LNCAP (cell line): ENCODE measurements at regions not wholly inside any gene's neighbourhood (a gene's known extent, or its start where the extent isn't known, plus 50 kb on each side); places are given as distances from the start of the nearest gene placed in this dataset.

Experiments
- TF ChIP-seq, protein P1 (sequence below): fragments of 450-650 bp; IDR thresholded peaks from 2 replicates; pipeline ENCODE4 v1.5.1; 2017; ENCODE audit warnings: mild to moderate bottlenecking

DNA sequence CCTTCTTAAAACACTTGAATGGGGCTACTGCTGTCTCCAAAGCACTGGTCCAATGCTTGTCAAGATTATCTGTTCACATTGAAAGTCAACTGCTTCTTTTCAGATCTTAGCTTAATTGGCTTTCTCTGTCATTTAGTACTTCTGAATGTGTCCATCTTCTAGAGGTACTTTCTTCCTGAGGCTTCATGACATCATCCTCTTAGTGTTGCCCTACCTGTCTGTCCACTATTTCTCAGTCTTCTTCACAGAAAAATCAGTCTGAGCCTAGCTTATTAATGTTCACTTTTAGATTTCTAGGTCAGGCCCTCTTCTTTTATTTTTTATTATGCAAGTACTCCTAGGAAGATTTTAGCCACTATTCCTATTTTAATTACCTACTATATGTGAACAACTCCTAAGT is 899.9 kb downstream of the DTWD2 start:
- TF ChIP-seq, protein P1, sequence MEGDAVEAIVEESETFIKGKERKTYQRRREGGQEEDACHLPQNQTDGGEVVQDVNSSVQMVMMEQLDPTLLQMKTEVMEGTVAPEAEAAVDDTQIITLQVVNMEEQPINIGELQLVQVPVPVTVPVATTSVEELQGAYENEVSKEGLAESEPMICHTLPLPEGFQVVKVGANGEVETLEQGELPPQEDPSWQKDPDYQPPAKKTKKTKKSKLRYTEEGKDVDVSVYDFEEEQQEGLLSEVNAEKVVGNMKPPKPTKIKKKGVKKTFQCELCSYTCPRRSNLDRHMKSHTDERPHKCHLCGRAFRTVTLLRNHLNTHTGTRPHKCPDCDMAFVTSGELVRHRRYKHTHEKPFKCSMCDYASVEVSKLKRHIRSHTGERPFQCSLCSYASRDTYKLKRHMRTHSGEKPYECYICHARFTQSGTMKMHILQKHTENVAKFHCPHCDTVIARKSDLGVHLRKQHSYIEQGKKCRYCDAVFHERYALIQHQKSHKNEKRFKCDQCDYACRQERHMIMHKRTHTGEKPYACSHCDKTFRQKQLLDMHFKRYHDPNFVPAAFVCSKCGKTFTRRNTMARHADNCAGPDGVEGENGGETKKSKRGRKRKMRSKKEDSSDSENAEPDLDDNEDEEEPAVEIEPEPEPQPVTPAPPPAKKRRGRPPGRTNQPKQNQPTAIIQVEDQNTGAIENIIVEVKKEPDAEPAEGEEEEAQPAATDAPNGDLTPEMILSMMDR: no peak

DNA sequence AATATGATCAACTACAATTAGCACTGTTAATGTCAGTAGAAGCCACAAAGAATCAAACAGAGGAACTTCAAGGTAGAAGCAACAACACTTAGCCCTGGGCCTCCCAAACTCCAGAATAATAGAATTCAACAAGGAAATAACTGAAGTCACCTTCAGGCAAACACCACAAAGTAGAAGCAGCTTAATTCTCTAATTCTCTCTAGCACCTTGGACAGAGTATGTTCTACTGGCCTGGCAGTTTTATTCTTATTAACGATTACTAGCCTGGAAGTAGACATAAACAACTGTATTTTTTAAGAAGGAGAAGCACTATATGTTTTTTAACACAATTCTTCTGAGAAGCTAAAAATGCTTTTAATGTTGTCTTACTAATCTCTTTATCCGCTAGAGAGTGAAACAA is 911.9 kb downstream of the DTWD2 start:
- TF ChIP-seq, protein P1: no peak

DNA sequence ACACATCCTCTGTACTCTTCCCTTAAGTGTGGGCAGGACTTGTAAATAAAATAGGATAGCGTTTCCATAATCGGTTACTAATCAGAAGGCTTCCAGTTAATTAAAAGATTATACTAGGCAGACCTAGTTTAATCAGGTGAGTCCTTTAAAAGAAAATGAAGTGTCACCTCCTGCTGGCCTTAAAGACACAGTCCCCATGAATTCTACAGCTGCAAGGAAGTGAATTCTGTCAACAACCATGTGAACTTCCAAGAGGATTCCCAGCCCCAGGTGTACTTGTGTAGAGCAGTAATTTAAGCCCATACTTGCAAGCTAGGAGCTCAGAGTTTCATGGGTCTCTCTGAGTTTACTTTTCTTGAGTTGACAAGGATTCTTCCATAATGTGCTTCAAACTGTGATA is 918.3 kb downstream of the DTWD2 start:
- TF ChIP-seq, protein P1: no peak

DNA sequence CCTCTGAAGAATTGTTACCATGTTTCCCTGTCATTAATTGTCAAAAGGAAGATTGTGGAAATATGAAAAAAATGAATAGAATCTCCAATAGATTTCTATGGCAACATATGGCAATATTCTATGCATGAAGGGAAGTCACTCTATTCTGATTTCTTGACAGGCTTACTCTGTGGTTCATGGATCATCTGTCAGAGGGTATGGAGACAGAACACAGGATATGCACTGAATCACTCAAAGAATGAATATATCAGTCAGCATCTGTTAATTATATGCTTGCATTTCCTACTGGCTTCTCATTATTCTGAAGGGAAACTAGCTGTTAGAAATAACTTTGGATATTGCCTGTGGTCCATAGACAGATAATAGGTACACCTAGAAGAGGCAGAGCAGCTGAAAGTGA is 918.9 kb downstream of the DTWD2 start:
- TF ChIP-seq, protein P1: no peak

DNA sequence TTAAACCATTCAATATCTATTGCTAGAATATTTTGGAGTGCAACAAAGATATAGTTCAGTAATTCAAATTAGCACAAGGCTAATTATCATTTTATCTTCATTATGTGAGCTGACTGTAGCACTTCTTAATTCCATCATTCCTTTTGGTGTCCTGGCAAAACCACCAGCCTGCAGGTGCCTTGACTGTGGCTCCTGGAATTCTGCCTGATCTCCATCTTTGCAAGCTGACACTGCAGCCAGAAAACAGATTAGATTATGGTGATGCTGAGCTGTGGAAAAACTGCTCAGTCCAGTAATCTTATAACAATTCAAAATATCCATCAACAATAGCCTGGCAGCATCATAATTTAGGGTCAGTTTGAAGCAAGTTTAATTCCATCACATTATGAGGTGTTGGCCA is 919.5 kb downstream of the DTWD2 start:
- TF ChIP-seq, protein P1: no peak

DNA sequence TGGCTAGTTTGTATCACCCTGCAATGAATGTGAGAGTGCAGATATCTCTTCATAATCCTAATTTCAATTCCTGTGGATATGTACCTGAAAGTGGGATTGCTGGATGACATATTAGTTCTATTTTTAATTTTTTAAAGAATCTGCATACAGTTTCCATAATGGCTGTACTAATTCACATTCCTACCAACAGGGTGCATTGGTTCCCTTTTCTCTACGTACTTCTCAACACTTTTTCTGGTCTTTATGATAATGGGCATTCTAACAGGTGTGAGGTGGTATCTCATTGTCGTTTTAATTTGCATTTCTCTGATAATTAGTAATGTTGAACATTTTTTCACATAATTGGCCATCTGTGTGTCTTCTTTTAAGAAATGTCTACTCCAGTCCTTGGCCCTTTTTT is 927.5 kb downstream of the DTWD2 start:
- TF ChIP-seq, protein P1: peak; percentile 48; the same call in 1 of the 2 replicates

DNA sequence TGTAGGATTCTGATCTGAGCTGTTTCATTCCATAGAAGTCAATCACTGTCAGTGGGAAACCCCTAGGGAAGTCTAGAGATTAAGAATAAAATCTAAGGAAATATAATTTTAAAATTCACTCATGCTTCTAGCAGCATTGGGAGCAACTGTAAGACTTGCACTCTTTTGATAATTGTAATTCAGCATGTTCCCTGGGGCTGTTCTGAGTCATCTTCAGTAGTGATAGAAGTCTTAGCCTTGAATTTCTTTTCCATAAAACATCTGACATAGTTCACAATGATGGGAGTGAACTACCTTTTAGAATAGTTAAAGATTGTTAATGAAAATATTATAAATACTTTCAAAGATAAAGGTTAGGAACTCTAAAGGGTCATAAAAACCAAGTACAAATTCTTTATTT is 935.8 kb downstream of the DTWD2 start:
- TF ChIP-seq, protein P1: no peak

DNA sequence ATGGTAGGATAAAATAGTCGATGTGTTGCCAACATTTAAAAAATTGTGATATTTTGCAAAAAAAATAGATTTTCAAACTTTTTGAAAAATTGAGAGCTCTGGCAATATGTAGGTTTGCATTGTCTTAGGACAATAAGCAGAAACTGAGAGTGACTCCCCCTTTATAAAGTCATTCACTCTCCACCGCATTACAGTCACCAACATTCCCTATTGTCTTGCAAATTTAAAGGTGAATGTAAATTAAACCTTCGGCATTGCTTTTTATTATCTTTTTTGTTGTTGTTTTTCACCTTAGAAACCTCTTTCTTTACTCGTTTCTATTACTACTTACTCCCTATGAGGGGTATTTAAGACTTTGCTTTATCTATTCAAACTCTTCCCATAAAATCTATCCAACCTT is 944.2 kb downstream of the DTWD2 start:
- TF ChIP-seq, protein P1: no peak
